Thyroid gland (tissue), 4 donors: ENCODE measurements at regions not wholly inside any gene's neighbourhood (a gene's known extent, or its start where the extent isn't known, plus 50 kb on each side); places are given as distances from the start of the nearest gene placed in this dataset.

Experiments
- CTCF ChIP-seq, 6 experiments: fragments of 200-600 bp in 3 of 6; fragments of 450-650 bp in 3 of 6; sonication (generic) in 3 of 6; IDR thresholded peaks; one replicate each; pipeline ENCODE4 v1.5.1; 2016 to 2019; ENCODE audit warnings: antibody characterized with exemption in 6 of 6, mild to moderate bottlenecking in 2 of 6, inconsistent platforms in 1 of 6, moderate library complexity in 1 of 6
- POLR2A ChIP-seq, 2 donors: fragments of 450-650 bp; IDR thresholded peaks; one replicate each; pipeline ENCODE4 v1.6.1; 2017; ENCODE audit warnings: antibody characterized with exemption in 2 of 2, mild to moderate bottlenecking in 2 of 2, moderate library complexity in 1 of 2

DNA sequence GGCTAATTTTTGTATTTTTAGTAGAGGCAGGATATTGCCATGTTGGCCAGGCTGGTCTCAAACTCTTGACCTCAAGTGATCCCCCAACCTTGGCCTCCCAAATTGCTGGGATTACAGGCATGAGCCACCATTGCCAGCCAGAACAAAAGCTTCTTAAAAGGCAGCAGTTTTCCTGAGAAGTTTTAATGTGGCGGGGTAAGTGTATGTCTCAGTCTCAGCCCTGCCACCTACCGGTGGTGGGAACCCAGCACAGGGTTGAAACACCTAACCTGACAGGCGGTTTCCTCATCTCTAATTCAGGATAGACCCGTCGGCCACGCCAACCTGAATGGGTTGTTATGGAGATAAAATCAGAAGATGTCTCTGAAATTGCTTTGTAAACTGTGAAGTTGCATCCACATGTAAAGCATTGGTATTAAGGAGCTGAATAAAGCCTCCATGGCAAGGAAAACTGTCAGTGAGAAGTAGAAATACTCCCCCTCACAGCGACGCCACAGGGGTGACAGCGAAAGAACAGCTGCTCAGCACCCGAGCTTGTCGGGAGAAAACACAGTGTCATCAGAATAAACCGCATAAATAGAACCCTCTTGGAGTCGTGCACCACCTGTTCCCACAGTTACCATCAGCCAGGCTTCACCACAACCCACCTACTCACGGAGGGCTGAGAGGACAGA lies 165.9 kb upstream of the NCAM1 start:
- peak in 2 of 6 experiments; percentile 26 to 38 for TF ChIP-seq CTCF (IDR thresholded peaks at IDR 0.05)
- TF ChIP-seq POLR2A (IDR thresholded peaks at IDR 0.05) = no peak
